ENCODE measurements at regions not wholly inside any gene's neighbourhood (a gene's known extent, or its start where the extent isn't known, plus 50 kb on each side); places are given as distances from the start of the nearest gene placed in this dataset.
"Not testable (repeated sequence)": the region's sequence is repeated elsewhere in the genome, so short reads cannot be mapped to it uniquely, and the experiment has no call there.

- DNase-seq = no peak
These were observed 309.1 kb upstream of the CELF4 start for GRCh38 chr18:37874721-37875120.

GRCh38 chr18:37873416-37873815, 307.8 kb upstream of the CELF4 start:
- DNase-seq = no peak

GRCh38 chr18:37872562-37872961, 307.0 kb upstream of the CELF4 start:
- DNase-seq = no peak

- no peak for DNase-seq
These were observed 306.0 kb upstream of the CELF4 start for GRCh38 chr18:37871561-37871960.

GRCh38 chr18:37869051-37869450, 303.5 kb upstream of the CELF4 start:
- no peak for DNase-seq

- no peak for DNase-seq
These were observed 298.5 kb upstream of the CELF4 start for GRCh38 chr18:37864122-37864521.

GRCh38 chr18:37861981-37862380, 296.4 kb upstream of the CELF4 start:
- DNase-seq = no peak

- DNase-seq = no peak
These were observed 288.8 kb upstream of the CELF4 start for GRCh38 chr18:37854396-37854795.

GRCh38 chr18:37853706-37854105, 288.1 kb upstream of the CELF4 start:
- DNase-seq = no peak

- DNase-seq = no peak
These were observed 286.9 kb upstream of the CELF4 start for GRCh38 chr18:37852464-37852863.

- DNase-seq = no peak
These were observed 281.9 kb upstream of the CELF4 start for GRCh38 chr18:37847544-37847943.

GRCh38 chr18:37846996-37847395, 281.4 kb upstream of the CELF4 start:
- no peak for DNase-seq

GRCh38 chr18:37845498-37845897, 279.9 kb upstream of the CELF4 start:
- no peak for DNase-seq

- DNase-seq = no peak
These were observed 278.8 kb upstream of the CELF4 start for GRCh38 chr18:37844209-37844970.

- no peak for DNase-seq
These were observed 272.5 kb upstream of the CELF4 start for GRCh38 chr18:37838083-37838482.

- no peak for DNase-seq
These were observed 270.7 kb upstream of the CELF4 start for GRCh38 chr18:37836071-37836970.

GRCh38 chr18:37832010-37832695, 266.6 kb upstream of the CELF4 start:
- DNase-seq = not testable (repeated sequence)

GRCh38 chr18:37812961-37813360, 247.4 kb upstream of the CELF4 start:
- no peak for DNase-seq

GRCh38 chr18:37805773-37806404, 240.3 kb upstream of the CELF4 start:
- no peak for DNase-seq

GRCh38 chr18:37796823-37797349, 231.3 kb upstream of the CELF4 start:
- DNase-seq = no peak

GRCh38 chr18:37787452-37787851, 221.9 kb upstream of the CELF4 start:
- DNase-seq = no peak

GRCh38 chr18:37783771-37784170, 218.2 kb upstream of the CELF4 start:
- no peak for DNase-seq

GRCh38 chr18:37779220-37779619, 213.6 kb upstream of the CELF4 start:
- no peak for DNase-seq

Measured in activated CD4-positive, alpha-beta T cell treated with anti-CD3 and anti-CD28 coated beads, Interleukin-2, amount 50 U/mL, for 48 hours (primary cell).